GM18505 (cell line): ENCODE measurements at regions not wholly inside any gene's neighbourhood (a gene's known extent, or its start where the extent isn't known, plus 50 kb on each side); places are given as distances from the start of the nearest gene placed in this dataset.
"Not testable (repeated sequence)": the region's sequence is repeated elsewhere in the genome, so short reads cannot be mapped to it uniquely, and the experiment has no call there.

Experiments used
- ATAC-seq: cut with Tn5 transposase; IDR thresholded peaks from one replicate; pipeline ENCODE4 v1.9.1; 2021; ENCODE audit not compliant: unreplicated experiment
- POLR2A ChIP-seq: IDR thresholded peaks from 4 replicates; pipeline ENCODE4 v1.6.1; 2011; ENCODE audit warnings: borderline replicate concordance; ENCODE audit not compliant: insufficient read depth, insufficient read length; ENCODE audit errors: extremely low read depth

DNA sequence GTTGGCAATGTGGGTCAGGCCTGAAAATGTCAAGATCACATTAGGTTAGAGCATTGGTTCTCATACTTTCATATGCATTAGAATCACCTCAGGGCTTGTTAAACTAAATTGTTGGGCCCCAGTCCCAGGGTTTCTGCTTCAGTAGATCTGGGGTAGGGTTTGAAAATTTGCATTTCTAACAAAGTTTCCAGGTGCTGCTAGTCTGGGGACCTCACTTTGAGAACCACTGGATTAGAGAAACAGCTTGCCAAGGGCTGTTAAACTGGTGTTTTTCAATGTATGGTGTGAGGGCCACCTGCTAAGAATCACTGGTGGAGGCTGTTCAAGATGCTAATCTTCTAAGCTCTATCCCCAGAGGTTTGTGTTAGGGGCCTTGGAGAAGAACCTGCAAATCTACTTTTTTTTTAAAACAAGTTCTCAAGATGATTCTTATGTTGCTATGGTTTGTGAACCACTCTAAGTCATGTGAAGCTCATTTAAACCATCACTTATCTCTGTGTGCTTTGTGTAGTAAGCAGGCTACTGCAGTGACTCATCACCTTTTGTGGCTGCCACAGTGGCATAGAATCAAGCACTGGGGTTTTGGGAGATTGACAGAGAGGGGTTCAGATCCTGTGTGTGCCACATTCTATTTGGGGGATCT, 152.2 kb downstream of the S1PR1 start:
- ATAC-seq = peak; percentile 84
- peak; percentile 55 for TF ChIP-seq POLR2A

DNA sequence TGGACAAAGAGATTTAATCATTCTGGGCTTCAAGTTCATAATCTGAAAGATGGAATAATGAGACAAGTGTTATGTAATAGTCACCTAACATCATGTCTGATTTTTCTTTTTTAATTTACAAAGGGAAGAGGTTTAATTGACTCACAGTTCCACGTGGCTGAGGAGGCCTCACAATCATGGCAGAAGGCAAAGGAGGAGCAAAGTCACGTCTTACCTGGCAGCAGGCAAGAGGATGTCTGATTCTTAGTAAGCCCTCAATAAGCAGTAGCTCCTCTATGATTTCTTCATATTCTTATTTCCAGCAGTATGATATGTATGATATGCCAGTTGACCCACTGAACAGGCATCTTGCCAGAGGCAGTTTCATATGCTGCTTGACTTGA, 152.7 kb downstream of the S1PR1 start:
- no peak for TF ChIP-seq POLR2A
- peak; percentile 6 for ATAC-seq

DNA sequence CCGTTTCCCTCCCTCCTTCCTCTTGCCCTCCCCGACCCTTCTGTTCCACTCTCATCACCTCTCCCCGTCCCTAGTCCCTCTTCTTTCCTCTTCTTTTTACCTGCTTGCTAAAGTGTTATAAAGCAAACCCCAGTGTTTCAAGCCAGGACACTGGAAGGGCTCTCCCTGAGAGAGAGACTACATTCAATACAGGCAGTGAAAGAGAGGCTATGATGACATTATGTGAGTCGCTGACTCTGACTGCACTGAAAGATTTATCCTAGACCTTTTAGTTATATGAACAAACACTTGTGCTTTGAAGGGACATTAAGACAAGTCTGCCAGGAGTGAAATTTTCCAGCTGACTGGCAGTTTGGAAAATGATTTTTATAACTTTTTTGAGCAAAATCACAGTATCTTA, 155.7 kb downstream of the S1PR1 start:
- no peak for ATAC-seq
- no peak for TF ChIP-seq POLR2A

DNA sequence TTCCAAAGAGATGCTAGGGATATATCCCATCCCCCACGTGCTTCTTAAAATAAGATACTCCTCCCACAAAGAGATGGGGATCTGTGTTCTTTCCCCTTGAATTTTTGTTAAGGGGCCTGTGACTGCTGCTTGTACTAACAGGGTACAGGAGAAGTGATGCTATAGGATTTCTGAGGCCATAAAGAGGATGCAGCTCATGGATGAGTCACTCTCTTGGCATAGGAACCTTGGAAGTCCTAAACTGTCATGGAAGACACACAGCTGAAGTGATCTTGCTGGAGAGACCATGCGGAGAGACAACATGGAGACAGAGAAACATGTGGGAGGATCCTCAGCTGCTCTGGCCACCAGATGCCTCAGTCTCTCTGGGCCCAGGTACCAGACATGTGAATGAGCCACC, 157.2 kb downstream of the S1PR1 start:
- ATAC-seq = no peak
- TF ChIP-seq POLR2A = no peak

DNA sequence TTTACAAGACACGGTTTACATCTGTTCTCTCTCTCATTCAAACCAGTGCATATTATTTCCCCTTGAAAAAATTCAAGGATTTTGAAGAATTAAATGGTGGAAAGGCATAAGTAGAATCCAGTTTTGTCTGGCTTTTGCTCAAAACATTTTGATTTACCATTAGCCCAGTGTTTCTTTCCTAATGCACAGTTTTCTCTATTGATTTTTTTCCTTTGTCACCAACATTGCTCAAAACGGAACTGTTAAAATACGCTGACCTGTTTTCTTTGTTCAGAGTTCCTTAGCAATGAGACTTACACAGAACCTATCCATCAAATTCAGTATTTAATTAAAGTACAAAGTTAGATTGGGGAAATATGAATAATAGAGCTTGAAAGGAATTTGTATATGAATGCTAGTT, 162.4 kb downstream of the S1PR1 start:
- TF ChIP-seq POLR2A = no peak
- no peak for ATAC-seq

DNA sequence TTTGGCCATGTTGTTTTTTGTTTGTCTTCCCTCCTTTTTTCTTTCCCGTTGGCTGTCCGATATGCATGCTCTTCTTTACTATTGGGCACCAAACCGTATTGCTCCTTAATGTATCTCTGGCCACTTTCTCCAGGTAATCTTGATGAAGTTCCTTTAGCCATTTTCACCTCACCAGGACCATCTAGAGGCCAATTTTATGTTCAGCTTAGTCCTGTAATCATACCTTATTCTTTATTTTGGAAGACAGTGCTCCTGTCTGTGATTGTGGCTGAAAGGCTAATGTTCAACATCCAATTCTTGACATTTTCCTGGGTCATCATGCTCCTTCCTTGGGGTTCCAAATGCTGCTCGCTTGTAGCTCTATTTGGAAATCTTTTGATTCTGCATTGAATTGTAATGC, 169.5 kb downstream of the S1PR1 start:
- no peak for TF ChIP-seq POLR2A
- no peak for ATAC-seq

DNA sequence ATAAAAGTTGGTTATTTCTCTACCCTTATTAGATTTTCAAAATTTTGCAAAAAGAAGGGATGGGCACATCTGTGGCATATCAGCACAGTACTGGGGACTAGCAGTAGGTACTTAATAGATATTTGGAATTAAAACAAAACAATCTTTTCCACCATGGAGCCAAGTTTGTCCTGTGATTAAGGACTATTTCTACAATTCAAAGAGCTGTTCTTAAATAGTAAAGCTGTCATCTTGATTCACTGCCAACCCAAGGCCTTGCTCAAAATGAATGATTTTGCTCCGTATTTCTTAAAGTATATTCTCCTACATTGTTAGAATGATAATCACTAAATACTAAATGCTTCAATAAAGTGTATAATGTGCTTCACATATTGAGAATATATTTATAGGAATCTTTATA, 169.9 kb downstream of the S1PR1 start:
- ATAC-seq = no peak
- no peak for TF ChIP-seq POLR2A

DNA sequence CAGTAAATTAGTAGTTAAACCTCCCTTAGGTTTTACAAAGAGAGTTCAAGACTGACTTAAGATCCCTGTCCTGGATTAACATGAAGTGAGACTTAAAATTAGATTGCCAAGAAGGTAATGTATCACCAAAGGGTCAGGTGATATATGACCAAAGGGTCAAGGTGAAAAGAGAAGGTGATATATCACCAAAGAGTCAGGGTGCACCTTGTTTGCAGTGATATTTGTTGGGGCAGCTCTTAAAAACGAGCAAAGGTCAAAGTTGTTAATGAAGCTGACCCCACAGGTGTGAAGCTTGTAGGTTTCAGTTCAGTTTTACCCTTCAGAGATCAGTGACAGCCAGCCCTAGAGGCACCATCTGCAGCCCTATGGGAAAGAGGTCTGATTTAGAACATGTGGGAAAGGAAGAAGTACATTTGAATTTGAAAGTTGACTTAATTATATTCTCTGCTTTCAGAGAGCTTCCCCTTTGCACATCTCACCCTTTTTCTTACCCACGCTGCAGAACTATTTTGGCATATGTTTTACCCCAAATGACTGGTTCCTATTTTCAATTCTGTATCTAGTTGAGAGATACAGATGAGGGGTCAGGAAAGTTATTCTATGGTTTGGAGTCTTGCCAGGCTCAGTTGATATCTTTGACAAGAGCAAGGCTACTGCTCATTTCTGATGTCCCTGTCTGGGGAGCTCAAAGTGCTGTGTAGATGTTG, 170.8 kb downstream of the S1PR1 start:
- TF ChIP-seq POLR2A = peak; percentile 27
- peak; percentile 69 for ATAC-seq

DNA sequence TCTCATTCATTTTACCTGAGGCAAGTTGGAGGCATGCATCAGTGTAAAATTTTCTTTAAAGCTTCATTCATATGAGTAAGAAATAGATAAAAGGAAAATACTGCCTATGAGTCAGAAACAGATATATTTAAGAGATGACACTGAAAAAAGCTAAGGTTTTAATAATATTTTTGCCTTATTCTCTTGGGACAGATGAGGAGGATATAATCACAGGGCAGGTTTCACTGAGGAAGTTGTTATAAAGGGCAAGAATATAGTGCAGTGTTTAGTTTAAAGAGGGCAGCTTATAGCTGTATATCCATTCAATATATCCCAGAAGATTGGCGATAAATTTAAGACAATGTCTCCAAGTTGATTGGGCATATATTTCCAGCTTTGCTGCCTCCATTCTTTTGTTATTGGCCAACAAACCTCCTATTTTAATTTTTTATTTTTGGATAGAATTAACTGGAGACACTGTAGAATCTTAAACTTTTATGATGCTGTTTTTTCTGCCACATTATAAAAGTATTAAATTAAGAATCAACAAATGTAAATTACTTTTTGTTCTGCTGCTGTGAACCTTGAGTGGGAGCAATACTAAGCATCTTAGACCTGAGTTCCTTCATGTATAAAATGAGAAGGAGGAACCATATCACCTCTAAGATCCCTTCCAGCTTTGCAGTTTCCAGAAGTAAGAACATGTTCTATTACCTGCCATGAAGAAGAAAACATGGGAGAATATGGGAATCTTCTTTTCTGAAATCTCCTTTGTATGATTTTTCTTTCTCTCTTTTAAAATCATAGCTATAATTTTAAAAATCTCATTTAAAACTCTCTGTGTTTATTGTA, 171.6 kb downstream of the S1PR1 start:
- peak; percentile 43 for TF ChIP-seq POLR2A
- ATAC-seq = peak; percentile 20

DNA sequence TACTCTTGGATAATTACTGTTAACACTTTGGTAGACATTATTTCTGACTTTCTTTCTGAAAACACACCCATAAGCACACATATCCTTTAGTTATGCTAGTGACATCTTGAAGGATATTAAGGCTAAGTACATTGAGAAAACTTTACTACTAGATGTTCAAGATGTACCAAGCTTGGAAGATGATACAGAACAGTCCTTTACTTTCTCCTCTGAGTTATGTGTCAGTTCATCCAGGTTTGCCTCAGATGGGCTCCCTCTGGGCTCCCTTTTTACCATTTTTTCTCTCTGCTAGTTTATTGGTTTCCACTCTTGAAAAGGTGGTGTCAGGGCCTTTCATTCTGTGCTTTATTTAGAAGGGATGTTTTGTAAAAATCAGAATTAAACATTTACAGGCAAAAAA, 172.3 kb downstream of the S1PR1 start:
- peak; percentile 16 for TF ChIP-seq POLR2A
- ATAC-seq = no peak

DNA sequence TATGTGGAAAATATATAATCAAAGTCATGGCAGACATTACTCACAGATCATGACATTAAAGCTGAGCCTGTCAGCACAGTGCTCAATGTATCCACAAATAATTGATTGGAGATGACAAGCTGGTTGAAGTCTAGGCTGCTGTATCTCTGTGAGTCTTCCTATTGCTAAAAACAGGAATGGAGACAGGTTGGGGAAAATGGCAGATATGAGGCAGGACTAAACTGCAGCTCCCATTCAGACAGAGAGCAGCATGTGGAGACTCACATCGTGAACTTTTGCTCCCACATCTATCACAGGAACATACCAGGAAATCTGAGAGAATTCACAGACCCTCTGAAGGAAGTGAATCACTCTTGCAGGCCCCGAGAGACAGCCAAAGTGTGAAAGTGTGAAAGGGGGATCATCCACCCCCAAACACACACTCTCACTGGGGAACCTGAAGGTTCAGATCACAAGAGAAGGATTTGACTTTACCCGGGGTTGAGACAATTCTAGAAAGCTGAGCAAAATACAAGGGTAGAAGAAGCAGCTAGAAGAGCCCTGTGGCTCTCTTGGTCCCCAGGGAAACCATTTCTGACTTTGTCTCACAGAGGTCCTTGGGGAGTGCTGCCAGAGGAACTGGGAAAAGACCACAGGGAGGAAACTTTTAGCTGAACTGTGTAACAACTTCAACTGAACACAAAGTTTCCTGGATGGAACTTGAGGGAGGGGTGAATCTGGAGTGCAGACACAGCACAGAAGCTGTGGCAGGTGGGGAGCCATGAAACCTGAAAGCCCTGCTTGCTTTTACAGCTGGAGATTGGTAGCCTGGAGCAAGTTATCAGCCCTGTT, 173.4 kb downstream of the S1PR1 start:
- peak; percentile 34 for ATAC-seq
- peak; percentile 26 for TF ChIP-seq POLR2A

DNA sequence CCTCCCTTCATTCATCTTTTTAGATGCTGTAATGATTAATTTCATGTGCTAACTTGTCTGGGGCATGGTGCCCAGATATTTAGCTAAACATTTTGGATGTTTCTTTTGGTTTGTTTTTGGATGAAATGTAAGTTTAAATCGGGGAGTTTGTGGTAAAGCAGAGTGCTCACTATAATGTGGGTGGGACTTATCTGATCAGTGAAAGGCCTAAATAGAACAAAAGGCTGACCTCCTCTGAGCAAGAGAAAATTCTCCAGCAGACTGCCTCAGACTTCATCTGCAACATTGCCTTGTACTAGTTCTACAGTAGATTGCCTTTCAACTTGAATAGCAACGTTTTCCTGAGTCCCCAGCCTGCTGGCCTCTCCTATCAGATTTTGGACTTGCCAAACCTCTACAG, 183.6 kb downstream of the S1PR1 start:
- no peak for ATAC-seq
- TF ChIP-seq POLR2A = no peak

DNA sequence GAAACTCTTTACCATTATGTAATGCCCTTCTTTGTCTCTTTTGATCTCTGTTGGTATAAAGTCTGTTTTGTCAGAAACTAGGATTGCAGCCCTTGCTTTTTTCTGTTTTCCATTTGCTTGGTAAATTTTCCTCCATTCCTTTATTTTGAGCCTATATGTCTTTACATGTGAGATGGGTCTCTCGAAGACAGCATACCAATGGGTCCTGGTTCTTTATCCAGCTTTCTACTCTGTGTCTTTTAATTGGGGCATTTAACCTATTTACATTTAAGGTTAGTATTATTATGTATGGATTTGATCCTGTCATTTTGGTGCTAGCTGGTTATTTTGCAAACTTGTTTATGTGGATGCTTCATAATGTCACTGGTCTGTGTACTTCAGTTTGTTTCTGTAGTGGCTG, 191.3 kb downstream of the S1PR1 start:
- ATAC-seq = not testable (repeated sequence)
